GM23338 (cell line): ENCODE measurements at regions not wholly inside any gene's neighbourhood (a gene's known extent, or its start where the extent isn't known, plus 50 kb on each side); places are given as distances from the start of the nearest gene placed in this dataset.

Experiments
- ATAC-seq: fragments of 200-7000 bp; cut with Tn5 transposase; 3 replicates; pipeline ENCODE4 v1.9.1; 2020
- DNase-seq: peaks from one replicate; pipeline ENCODE4 v3.0.0-alpha.2; 2015; ENCODE audit warnings: low spot score
- H2AFZ ChIP-seq: fragments of 200-600 bp; sonication (generic); 2 replicates; pipeline ENCODE4 v1.8.0; 2016; ENCODE audit warnings: antibody characterized with exemption, mild to moderate bottlenecking, moderate library complexity
- H3F3A ChIP-seq: fragments of 200-600 bp; sonication (generic); replicated peaks from 2 replicates; pipeline ENCODE4 v1.8.0; 2017; ENCODE audit warnings: antibody characterized with exemption, mixed run types, low read depth
- H3K27ac ChIP-seq: fragments of 200-600 bp; sonication (generic); 2 replicates; pipeline ENCODE4 v1.6.1; 2016; ENCODE audit warnings: low read depth
- H3K27me3 ChIP-seq: fragments of 200-600 bp; sonication (generic); 2 replicates; pipeline ENCODE4 v1.8.0; 2016; ENCODE audit warnings: mild to moderate bottlenecking, mixed run types, moderate library complexity; ENCODE audit not compliant: insufficient read depth
- H3K36me3 ChIP-seq: fragments of 200-600 bp; sonication (generic); 2 replicates; pipeline ENCODE4 v1.8.0; 2016; ENCODE audit warnings: mild to moderate bottlenecking; ENCODE audit not compliant: insufficient read depth
- H3K4me1 ChIP-seq: fragments of 200-600 bp; sonication (generic); 2 replicates; pipeline ENCODE4 v1.8.0; 2016; ENCODE audit warnings: mild to moderate bottlenecking, moderate library complexity; ENCODE audit not compliant: insufficient read depth
- H3K4me2 ChIP-seq: fragments of 200-600 bp; sonication (generic); 2 replicates; pipeline ENCODE4 v1.7.1; 2017; ENCODE audit warnings: mixed run types
- H3K4me3 ChIP-seq: fragments of 200-600 bp; sonication (generic); 2 replicates; pipeline ENCODE4 v1.6.1; 2016; ENCODE audit warnings: mixed run types
- H3K79me2 ChIP-seq: fragments of 200-600 bp; sonication (generic); replicated peaks from 2 replicates; pipeline ENCODE4 v1.8.0; 2017; ENCODE audit warnings: mild to moderate bottlenecking; ENCODE audit not compliant: insufficient read depth
- H3K9me2 ChIP-seq: fragments of 200-600 bp; sonication (generic); 2 replicates; pipeline ENCODE4 v1.8.0; 2017; ENCODE audit not compliant: insufficient read depth
- H4K20me1 ChIP-seq: fragments of 200-600 bp; sonication (generic); replicated peaks from 2 replicates; pipeline ENCODE4 v1.8.0; 2017; ENCODE audit warnings: mild to moderate bottlenecking; ENCODE audit not compliant: insufficient read depth
- H3K27ac Mint-ChIP-seq: 2 replicates; pipeline ENCODE4 v1.8.0; 2020; ENCODE audit warnings: inconsistent platforms, mild to moderate bottlenecking, moderate library complexity, mixed read lengths
- H3K27me3 Mint-ChIP-seq: 3 replicates; pipeline ENCODE4 v1.8.0; 2022; ENCODE audit warnings: low read depth, mild to moderate bottlenecking, moderate library complexity, mixed read lengths, inconsistent platforms; ENCODE audit not compliant: insufficient read depth, poor library complexity
- H3K36me3 Mint-ChIP-seq: 3 replicates; pipeline ENCODE4 v1.8.0; 2021; ENCODE audit warnings: low read depth, mild to moderate bottlenecking, inconsistent platforms, moderate library complexity, mixed read lengths
- H3K4me1 Mint-ChIP-seq: 3 replicates; pipeline ENCODE4 v1.8.0; 2020; ENCODE audit warnings: mild to moderate bottlenecking, inconsistent platforms, mixed read lengths
- H3K4me3 Mint-ChIP-seq: 3 replicates; pipeline ENCODE4 v1.8.0; 2021; ENCODE audit warnings: moderate library complexity, mild to moderate bottlenecking, inconsistent platforms, mixed read lengths
- H3K9me3 Mint-ChIP-seq: 3 replicates; pipeline ENCODE4 v1.8.0; 2020; ENCODE audit warnings: moderate library complexity, mild to moderate bottlenecking, inconsistent platforms, mixed read lengths
- CTCF ChIP-seq, 2 experiments: fragments of 200-600 bp in 1 of 2; sonication (generic) in 1 of 2; conservative IDR thresholded peaks; 2 replicates each; pipeline versions ENCODE4 v1.5.1 to v1.6.1; 2016 to 2017; ENCODE audit warnings: antibody characterized with exemption in 2 of 2, low read depth in 2 of 2, mild to moderate bottlenecking in 2 of 2, moderate library complexity in 1 of 2
- EZH2 ChIP-seq: fragments of 200-600 bp; sonication (generic); IDR thresholded peaks from one replicate; pipeline ENCODE4 v1.8.0; 2017; ENCODE audit warnings: antibody characterized with exemption, mild to moderate bottlenecking, low read depth; ENCODE audit not compliant: unreplicated experiment
- EZH2phosphoT487 ChIP-seq: fragments of 200-600 bp; sonication (generic); IDR thresholded peaks from one replicate; pipeline ENCODE4 v1.8.1; 2018; ENCODE audit warnings: antibody characterized with exemption; ENCODE audit not compliant: unreplicated experiment
- NANOG ChIP-seq: IDR thresholded peaks from 2 replicates; pipeline ENCODE4 v1.6.1; 2016; ENCODE audit warnings: antibody characterized with exemption, borderline replicate concordance
- STAT1 ChIP-seq: IDR thresholded peaks from one replicate; pipeline ENCODE4 v1.6.1; 2016; ENCODE audit warnings: antibody characterized with exemption; ENCODE audit not compliant: unreplicated experiment
- ZNF331 ChIP-seq: fragments of 250-450 bp; sonication (Bioruptor Pico); IDR thresholded peaks from 2 replicates; pipeline ENCODE4 v1.5.0; 2020; ENCODE audit warnings: low read depth, mild to moderate bottlenecking, moderate library complexity
- ZNF462 ChIP-seq: fragments of 250-450 bp; sonication (Bioruptor Pico); IDR thresholded peaks from 2 replicates; pipeline ENCODE4 v1.5.0; 2020; ENCODE audit warnings: mild to moderate bottlenecking, moderate library complexity

GRCh38 chr17:6285486-6285885 lies 149.4 kb downstream of the AIPL1 start (continued):
- TF ChIP-seq ZNF462 (CRISPR knock-in tag) (no peak), ZNF331 (CRISPR knock-in tag) (no peak), EZH2 (no peak)

- no peak overlapping the region for H3K4me2 ChIP-seq
- H3K27me3 ChIP-seq = no peaks in the 10 kb centered on the region
- no peaks in the 10 kb centered on the region for H3K4me1 ChIP-seq
- H3F3A ChIP-seq = no peaks in the 10 kb centered on the region
- Mint-ChIP-seq H3K27me3 (no peaks in the 10 kb centered on the region), H3K4me1 (peaks cover 5% of the 10 kb centered on the region), H3K27ac (no peak overlapping the region), H3K9me3 (peaks cover 10% of the 10 kb centered on the region), H3K4me3 (no peak overlapping the region), H3K36me3 (peaks cover 7% of the 10 kb centered on the region; the same call in 2 of the 3 replicates)
- H3K9me2 ChIP-seq = no peaks in the 10 kb centered on the region; the same call in 1 of the 2 replicates
- no peaks in the 10 kb centered on the region for H3K36me3 ChIP-seq
- H3K27ac ChIP-seq = no peak overlapping the region
- no peak for TF ChIP-seq NANOG
- no peak for TF ChIP-seq STAT1
- peak; percentile 76 to 99 for TF ChIP-seq CTCF (conservative IDR thresholded peaks at IDR 0.05; ENCODE audit: low read depth in 2 of 2)
- no peak for TF ChIP-seq EZH2phosphoT487
- peak; percentile 81 for TF ChIP-seq ZNF462 (CRISPR knock-in tag)
- no peak for TF ChIP-seq ZNF331 (CRISPR knock-in tag)
- H3K4me3 ChIP-seq = no peak overlapping the region
- H2AFZ ChIP-seq = no peak overlapping the region
- ATAC-seq (peak; percentile 99), DNase-seq (peak; percentile 88)
- no peaks in the 10 kb centered on the region for H4K20me1 ChIP-seq
- H3K79me2 ChIP-seq = no peaks in the 10 kb centered on the region
Measured at GRCh38 chr17:6279659-6280058, 155.3 kb downstream of the AIPL1 start.
